ENCODE measurements at regions not wholly inside any gene's neighbourhood (a gene's known extent, or its start where the extent isn't known, plus 50 kb on each side); places are given as distances from the start of the nearest gene placed in this dataset.
A peak's percentile ranks its signal among the peaks of the same experiment; 100 is the strongest.

GRCh38 chr11:105193260-105193659 lies 53.7 kb upstream of the CARD18 start:
- no peak for TF ChIP-seq CTCF (IDR thresholded peaks at IDR 0.05; ENCODE audit: unreplicated experiment)
- Mint-ChIP-seq H3K9me3 (peaks cover 6% of the 10 kb centered on the region), H3K27ac (no peak overlapping the region), H3K4me3 (no peak overlapping the region), H3K4me1 (peaks cover 9% of the 10 kb centered on the region), H3K36me3 (no peaks in the 10 kb centered on the region), H3K27me3 (ENCODE audit: low read depth) (no peaks in the 10 kb centered on the region)
- DNase-seq (ENCODE audit: low spot score in 2 of 2, unreplicated experiment in 2 of 2), result no peak

- H3K9me3 Mint-ChIP-seq, result peaks cover 9% of the 10 kb centered on the region
- no peak for TF ChIP-seq CTCF (IDR thresholded peaks at IDR 0.05; ENCODE audit: unreplicated experiment)
- H3K4me1 Mint-ChIP-seq, result peaks cover 9% of the 10 kb centered on the region
- H3K27ac Mint-ChIP-seq, result peak overlapping the region; percentile 68
- H3K36me3 Mint-ChIP-seq, result no peaks in the 10 kb centered on the region
- DNase-seq (ENCODE audit: low spot score in 2 of 2, unreplicated experiment in 2 of 2), result no peak
- no peak overlapping the region for H3K4me3 Mint-ChIP-seq
- no peaks in the 10 kb centered on the region for H3K27me3 Mint-ChIP-seq (ENCODE audit: low read depth)
These were observed 52.5 kb upstream of the CARD18 start for GRCh38 chr11:105192115-105192514.

GRCh38 chr11:105189581-105189980 lies 50.0 kb upstream of the CARD18 start:
- Mint-ChIP-seq H3K27me3 (ENCODE audit: low read depth) (no peaks in the 10 kb centered on the region), H3K4me3 (no peak overlapping the region), H3K27ac (no peak overlapping the region), H3K36me3 (peaks cover 2% of the 10 kb centered on the region), H3K4me1 (peaks cover 10% of the 10 kb centered on the region), H3K9me3 (peaks cover 10% of the 10 kb centered on the region)
- TF ChIP-seq CTCF (IDR thresholded peaks at IDR 0.05; ENCODE audit: unreplicated experiment), result no peak
- no peak for DNase-seq (ENCODE audit: low spot score in 2 of 2, unreplicated experiment in 2 of 2)
